ENCODE measurements at regions not wholly inside any gene's neighbourhood (a gene's known extent, or its start where the extent isn't known, plus 50 kb on each side); places are given as distances from the start of the nearest gene placed in this dataset.

GRCh38 chr3:154022606-154023005, 98.6 kb upstream of the ARHGEF26 start:
- no peak for TF ChIP-seq CUX1 (IDR thresholded peaks at IDR 0.05; ENCODE audit: insufficient replicate concordance, low read depth, low read length)
- no peak for TF ChIP-seq POLR2A (IDR thresholded peaks at IDR 0.05; ENCODE audit: low read depth, low read length)
- no peak for TF ChIP-seq ZNF274 (IDR thresholded peaks at IDR 0.05; ENCODE audit: insufficient read depth, insufficient read length)
- TF ChIP-seq EZH2 (IDR thresholded peaks at IDR 0.05; ENCODE audit: borderline replicate concordance, control insufficient read depth, low read depth, low read length), result no peak
- TF ChIP-seq CTCF (IDR thresholded peaks at IDR 0.05 in 2 of 3, conservative IDR thresholded peaks at IDR 0.05 in 1 of 3; ENCODE audit: control insufficient read depth in 2 of 3, extremely low read depth in 1 of 3, insufficient read depth in 1 of 3, low read depth in 3 of 3, low read length in 3 of 3), result no peak
- TF ChIP-seq FOS (IDR thresholded peaks at IDR 0.05; ENCODE audit: borderline replicate concordance, extremely low read depth, insufficient read length), result no peak
- no peak for TF ChIP-seq SUZ12 (IDR thresholded peaks at IDR 0.05; ENCODE audit: unreplicated experiment)
- TF ChIP-seq TCF12 (IDR thresholded peaks at IDR 0.05; ENCODE audit: low read depth, low read length), result no peak
- TF ChIP-seq MAX (IDR thresholded peaks at IDR 0.05; ENCODE audit: low read depth, low read length), result no peak
- TF ChIP-seq REST (IDR thresholded peaks at IDR 0.05; ENCODE audit: low read depth, low read length), result no peak
- TF ChIP-seq JUND (IDR thresholded peaks at IDR 0.05; ENCODE audit: low read depth, low read length), result no peak
- TF ChIP-seq RELA (IDR thresholded peaks at IDR 0.05; ENCODE audit: borderline replicate concordance, partially characterized antibody), result no peak
- no peak for TF ChIP-seq CHD1 (IDR thresholded peaks at IDR 0.05; ENCODE audit: low read depth, low read length)
- TF ChIP-seq SIX5 (IDR thresholded peaks at IDR 0.05; ENCODE audit: low read depth, low read length, severe bottlenecking), result no peak

All from GM12878 (cell line).